ENCODE measurements at regions not wholly inside any gene's neighbourhood (a gene's known extent, or its start where the extent isn't known, plus 50 kb on each side); places are given as distances from the start of the nearest gene placed in this dataset.
"Not testable (repeated sequence)": the region's sequence is repeated elsewhere in the genome, so short reads cannot be mapped to it uniquely, and the experiment has no call there.

- H3K4me3 ChIP-seq: no peak overlapping the region
- TF ChIP-seq, protein P1, sequence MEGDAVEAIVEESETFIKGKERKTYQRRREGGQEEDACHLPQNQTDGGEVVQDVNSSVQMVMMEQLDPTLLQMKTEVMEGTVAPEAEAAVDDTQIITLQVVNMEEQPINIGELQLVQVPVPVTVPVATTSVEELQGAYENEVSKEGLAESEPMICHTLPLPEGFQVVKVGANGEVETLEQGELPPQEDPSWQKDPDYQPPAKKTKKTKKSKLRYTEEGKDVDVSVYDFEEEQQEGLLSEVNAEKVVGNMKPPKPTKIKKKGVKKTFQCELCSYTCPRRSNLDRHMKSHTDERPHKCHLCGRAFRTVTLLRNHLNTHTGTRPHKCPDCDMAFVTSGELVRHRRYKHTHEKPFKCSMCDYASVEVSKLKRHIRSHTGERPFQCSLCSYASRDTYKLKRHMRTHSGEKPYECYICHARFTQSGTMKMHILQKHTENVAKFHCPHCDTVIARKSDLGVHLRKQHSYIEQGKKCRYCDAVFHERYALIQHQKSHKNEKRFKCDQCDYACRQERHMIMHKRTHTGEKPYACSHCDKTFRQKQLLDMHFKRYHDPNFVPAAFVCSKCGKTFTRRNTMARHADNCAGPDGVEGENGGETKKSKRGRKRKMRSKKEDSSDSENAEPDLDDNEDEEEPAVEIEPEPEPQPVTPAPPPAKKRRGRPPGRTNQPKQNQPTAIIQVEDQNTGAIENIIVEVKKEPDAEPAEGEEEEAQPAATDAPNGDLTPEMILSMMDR (IDR thresholded peaks at IDR 0.05): no peak
- no peak for TF ChIP-seq POLR2A (IDR thresholded peaks at IDR 0.05)
- TF ChIP-seq POLR2AphosphoS5 (IDR thresholded peaks at IDR 0.05): no peak
- H3K36me3 ChIP-seq: no peaks in the 10 kb centered on the region
- peak overlapping the region in 1 of 2 donors; percentile 22 for H3K27ac ChIP-seq
- no peaks in the 10 kb centered on the region for H3K4me1 ChIP-seq
- peak in 1 of 2 donors; percentile 37 for DNase-seq (ENCODE audit: low spot score in 2 of 2)
- intact Hi-C loops (cut with DNase I; ENCODE audit: low total_unique reads): no loop called here
- no peaks in the 10 kb centered on the region for H3K27me3 ChIP-seq
- no peaks in the 10 kb centered on the region for H3K9me3 ChIP-seq
Observed at GRCh38 chr2:84223191-84223590, 235.9 kb downstream of the SUCLG1 start.

DNA sequence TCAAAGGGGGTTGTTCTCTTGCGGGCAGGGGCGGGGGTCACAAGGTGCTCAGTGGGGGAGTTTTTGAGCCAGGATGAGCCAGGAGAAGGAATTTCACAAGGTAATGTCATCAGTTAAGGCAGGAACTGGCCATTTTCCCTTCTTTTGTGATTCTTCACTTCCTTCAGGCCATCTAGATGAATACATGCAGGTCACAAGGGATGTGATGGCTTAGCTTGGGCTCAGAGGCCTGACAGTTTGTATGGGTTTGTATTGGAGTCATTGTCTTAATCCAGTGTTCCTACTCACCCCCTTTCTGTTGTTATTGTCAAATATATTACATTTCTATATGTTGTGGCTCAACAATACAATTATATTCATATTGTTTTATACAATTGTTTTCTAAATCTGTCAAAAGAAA is 238.0 kb downstream of the SUCLG1 start:
- H3K4me3 ChIP-seq; H3K27ac ChIP-seq; H3K27me3 ChIP-seq; intact Hi-C loops (cut with DNase I; ENCODE audit: low total_unique reads); H3K36me3 ChIP-seq; DNase-seq (ENCODE audit: low spot score in 2 of 2); H3K9me3 ChIP-seq; H3K4me1 ChIP-seq: not testable (repeated sequence)

DNA sequence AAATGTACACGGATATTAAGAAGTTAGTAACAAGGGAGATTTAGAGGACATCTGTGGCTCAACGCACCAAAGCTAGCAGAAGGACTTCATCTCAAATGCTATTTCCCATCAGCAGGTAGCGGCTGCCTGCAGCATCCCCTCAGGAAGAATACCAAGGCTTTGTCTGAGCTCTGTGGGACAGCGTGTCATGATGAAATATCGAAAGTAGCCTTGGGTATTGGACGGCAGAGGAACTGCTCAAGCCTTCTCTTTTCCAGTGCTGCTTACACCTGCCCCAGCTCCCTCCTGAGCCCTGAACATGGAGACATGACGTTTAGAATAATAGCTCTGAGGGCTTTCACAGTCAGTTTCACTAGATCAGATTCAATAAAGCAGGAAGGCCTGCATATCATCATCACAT is 241.6 kb downstream of the SUCLG1 start:
- no peak for DNase-seq (ENCODE audit: low spot score in 2 of 2)
- H3K4me3 ChIP-seq: no peak overlapping the region
- no peaks in the 10 kb centered on the region for H3K9me3 ChIP-seq
- no peak for TF ChIP-seq POLR2A (IDR thresholded peaks at IDR 0.05)
- TF ChIP-seq POLR2AphosphoS5 (IDR thresholded peaks at IDR 0.05): no peak
- TF ChIP-seq, protein P1 (IDR thresholded peaks at IDR 0.05): no peak
- no peaks in the 10 kb centered on the region for H3K27me3 ChIP-seq
- no peaks in the 10 kb centered on the region for H3K4me1 ChIP-seq
- no peaks in the 10 kb centered on the region for H3K36me3 ChIP-seq
- H3K27ac ChIP-seq: no peak overlapping the region
- intact Hi-C loops (cut with DNase I; ENCODE audit: low total_unique reads): loop anchor here (10.0 kb wide), 1 partner anchor 1097 kb away; no protein-coding TSS in a partner anchor

DNA sequence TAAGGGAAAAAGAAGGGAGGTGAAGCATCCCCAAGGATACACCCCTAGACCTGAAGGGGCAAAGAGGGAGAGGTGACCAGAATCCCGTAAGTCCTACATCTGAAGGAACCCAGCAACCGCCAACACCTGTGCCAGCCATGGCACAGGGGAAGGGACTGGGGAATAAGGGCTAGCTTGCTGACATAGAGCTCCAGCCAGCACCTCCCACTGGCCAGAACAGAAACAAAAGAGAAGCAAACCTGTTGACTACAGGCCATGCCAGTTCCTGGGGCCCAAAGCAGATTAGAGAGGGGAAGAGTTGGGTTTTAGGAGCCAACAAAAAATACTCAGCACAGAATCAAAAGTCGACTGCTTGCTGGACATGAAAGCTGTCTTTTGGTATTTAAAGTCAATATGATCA is 244.6 kb downstream of the SUCLG1 start:
- no peaks in the 10 kb centered on the region for H3K9me3 ChIP-seq
- H3K36me3 ChIP-seq: no peaks in the 10 kb centered on the region
- intact Hi-C loops (cut with DNase I; ENCODE audit: low total_unique reads): loop anchor here (10.0 kb wide), 1 partner anchor 1100 kb away; no protein-coding TSS in a partner anchor
- no peak overlapping the region for H3K4me3 ChIP-seq
- no peak for TF ChIP-seq POLR2AphosphoS5 (IDR thresholded peaks at IDR 0.05)
- no peak for TF ChIP-seq POLR2A (IDR thresholded peaks at IDR 0.05)
- TF ChIP-seq, protein P1 (IDR thresholded peaks at IDR 0.05): no peak
- no peaks in the 10 kb centered on the region for H3K4me1 ChIP-seq
- no peaks in the 10 kb centered on the region for H3K27me3 ChIP-seq
- no peak for DNase-seq (ENCODE audit: low spot score in 2 of 2)
- no peak overlapping the region for H3K27ac ChIP-seq

- TF ChIP-seq POLR2AphosphoS5 (IDR thresholded peaks at IDR 0.05): no peak
- no peak for TF ChIP-seq POLR2A (IDR thresholded peaks at IDR 0.05)
- TF ChIP-seq, protein P1 (IDR thresholded peaks at IDR 0.05): no peak
- intact Hi-C loops (cut with DNase I; ENCODE audit: low total_unique reads): loop anchor here (10.0 kb wide), 1 partner anchor 1102 kb away; no protein-coding TSS in a partner anchor
Observed at GRCh38 chr2:84212611-84213314, 246.3 kb downstream of the SUCLG1 start.

More at GRCh38 chr2:84212611-84213314, 246.3 kb downstream of the SUCLG1 start:
- Histone ChIP-seq H3K4me3 (no peak overlapping the region), H3K27me3 (no peaks in the 10 kb centered on the region), H3K4me1 (no peaks in the 10 kb centered on the region), H3K9me3 (no peaks in the 10 kb centered on the region), H3K27ac (no peak overlapping the region), H3K36me3 (no peaks in the 10 kb centered on the region)
- no peak for DNase-seq (ENCODE audit: low spot score in 2 of 2)

Measured in breast epithelium (tissue), 4 donors.